OCI-LY7 (cell line): ENCODE measurements at regions not wholly inside any gene's neighbourhood (a gene's known extent, or its start where the extent isn't known, plus 50 kb on each side); places are given as distances from the start of the nearest gene placed in this dataset.

Source experiments
- BruUV-seq: library from RNA; stranded (reverse); fragments of 400-500 nt; replicated peaks from 2 replicates; lab custom pipeline; 2021; lab: Mats Ljungman, UMichigan
- CTCF ChIA-PET: fragments of 300-600 bp; sonication (Branson Sonifier 250); formaldehyde crosslinking; loops from one replicate; lab custom pipeline; 2022; ENCODE audit warnings: antibody characterized with exemption; ENCODE audit not compliant: unreplicated experiment; lab: Charles Lee
- POLR2A ChIA-PET: fragments of 300-600 bp; sonication (Branson Sonifier 250); formaldehyde crosslinking; loops from one replicate; lab custom pipeline; 2022; ENCODE audit warnings: antibody characterized with exemption; lab: Charles Lee
- DNase-seq: peaks from one replicate; pipeline ENCODE4 v3.0.0-alpha.2; 2015; ENCODE audit warnings: low spot score
- H2AFZ ChIP-seq: fragments of 200-600 bp; sonication (generic), shearing (Covaris generic); 2 replicates; pipeline ENCODE4 v1.6.1; 2014; ENCODE audit warnings: mild to moderate bottlenecking, antibody characterized with exemption, low read length, moderate library complexity
- H3K27ac ChIP-seq: fragments of 200-600 bp; sonication (generic); 2 replicates; pipeline ENCODE4 v1.5.1; 2014; ENCODE audit warnings: mixed run types, low read depth, mild to moderate bottlenecking, moderate library complexity, low read length, inconsistent platforms; ENCODE audit not compliant: poor library complexity, severe bottlenecking
- H3K36me3 ChIP-seq: fragments of 200-600 bp; sonication (generic); 2 replicates; pipeline ENCODE4 v1.6.1; 2014; ENCODE audit warnings: mild to moderate bottlenecking, antibody characterized with exemption, low read length, moderate library complexity, mixed read lengths; ENCODE audit not compliant: insufficient read depth
- H3K4me1 ChIP-seq: fragments of 200-600 bp; sonication (generic); 2 replicates; pipeline ENCODE4 v1.5.1; 2014; ENCODE audit warnings: mild to moderate bottlenecking, low read length; ENCODE audit not compliant: insufficient read depth, poor library complexity, severe bottlenecking
- H3K4me2 ChIP-seq: fragments of 200-600 bp; sonication (generic); 2 replicates; pipeline ENCODE4 v1.6.1; 2014; ENCODE audit warnings: mild to moderate bottlenecking, low read length
- H3K4me3 ChIP-seq: fragments of 200-600 bp; sonication (generic); 2 replicates; pipeline ENCODE4 v1.5.1; 2014; ENCODE audit warnings: mild to moderate bottlenecking, low read depth, low read length; ENCODE audit not compliant: poor library complexity, severe bottlenecking
- H3K79me2 ChIP-seq: fragments of 200-600 bp; sonication (generic); 2 replicates; pipeline ENCODE4 v1.6.1; 2016; ENCODE audit warnings: low read depth, mild to moderate bottlenecking, low read length, moderate library complexity, mixed read lengths; ENCODE audit not compliant: insufficient read depth
- H3K9me2 ChIP-seq: fragments of 200-600 bp; sonication (generic); 2 replicates; pipeline ENCODE4 v1.6.1; 2016; ENCODE audit warnings: mild to moderate bottlenecking, low read length, mixed read lengths; ENCODE audit not compliant: insufficient read depth
- H3K9me3 ChIP-seq: fragments of 200-600 bp; sonication (generic); 2 replicates; pipeline ENCODE4 v1.6.1; 2014; ENCODE audit warnings: mild to moderate bottlenecking, mixed run types, low read length, mixed read lengths
- H4K20me1 ChIP-seq: fragments of 200-600 bp; sonication (generic); 2 replicates; pipeline ENCODE4 v1.6.1; 2014; ENCODE audit warnings: mild to moderate bottlenecking, antibody characterized with exemption, low read length, moderate library complexity, mixed read lengths; ENCODE audit not compliant: insufficient read depth
- EZH2phosphoT487 ChIP-seq: fragments of 200-600 bp; sonication (generic); IDR thresholded peaks from 2 replicates; pipeline ENCODE4 v1.6.1; 2018; ENCODE audit warnings: low read depth, borderline replicate concordance, mild to moderate bottlenecking, mixed run types, antibody characterized with exemption, low read length, moderate library complexity, mixed read lengths
- intact Hi-C: fragments of 100-400 bp; cut with micrococcal nuclease; formaldehyde crosslinking; loops from one replicate; pipeline ENCODE4 v1.10.0; 2022; ENCODE audit not compliant: unreplicated experiment
- TF ChIP-seq, protein P1 (sequence below): fragments of 200-600 bp; sonication (generic); conservative IDR thresholded peaks from 2 replicates; pipeline ENCODE4 v1.5.1; 2014; ENCODE audit warnings: mild to moderate bottlenecking, antibody characterized with exemption, low read length, moderate library complexity, mixed read lengths

GRCh38 chr7:83280671-83281070 lies 118.0 kb upstream of the PCLO start:
- DNase-seq: no peak
- Histone ChIP-seq H2AFZ (no peak overlapping the region), H4K20me1 (no peaks in the 10 kb centered on the region), H3K36me3 (no peaks in the 10 kb centered on the region), H3K9me2 (no peaks in the 10 kb centered on the region), H3K27ac (no peak overlapping the region), H3K4me1 (no peaks in the 10 kb centered on the region), H3K79me2 (no peaks in the 10 kb centered on the region), H3K4me2 (no peak overlapping the region), H3K4me3 (no peak overlapping the region), H3K9me3 (no peaks in the 10 kb centered on the region)
- ChIA-PET CTCF (no interaction called here), POLR2A (interaction anchor here (0.6 kb wide), 1 partner anchor 164 kb away, joined by 3 read pairs; no protein-coding TSS in a partner anchor)
- intact Hi-C loops: no loop called here
- BruUV-seq: no TSS peak
- TF ChIP-seq, protein P1, sequence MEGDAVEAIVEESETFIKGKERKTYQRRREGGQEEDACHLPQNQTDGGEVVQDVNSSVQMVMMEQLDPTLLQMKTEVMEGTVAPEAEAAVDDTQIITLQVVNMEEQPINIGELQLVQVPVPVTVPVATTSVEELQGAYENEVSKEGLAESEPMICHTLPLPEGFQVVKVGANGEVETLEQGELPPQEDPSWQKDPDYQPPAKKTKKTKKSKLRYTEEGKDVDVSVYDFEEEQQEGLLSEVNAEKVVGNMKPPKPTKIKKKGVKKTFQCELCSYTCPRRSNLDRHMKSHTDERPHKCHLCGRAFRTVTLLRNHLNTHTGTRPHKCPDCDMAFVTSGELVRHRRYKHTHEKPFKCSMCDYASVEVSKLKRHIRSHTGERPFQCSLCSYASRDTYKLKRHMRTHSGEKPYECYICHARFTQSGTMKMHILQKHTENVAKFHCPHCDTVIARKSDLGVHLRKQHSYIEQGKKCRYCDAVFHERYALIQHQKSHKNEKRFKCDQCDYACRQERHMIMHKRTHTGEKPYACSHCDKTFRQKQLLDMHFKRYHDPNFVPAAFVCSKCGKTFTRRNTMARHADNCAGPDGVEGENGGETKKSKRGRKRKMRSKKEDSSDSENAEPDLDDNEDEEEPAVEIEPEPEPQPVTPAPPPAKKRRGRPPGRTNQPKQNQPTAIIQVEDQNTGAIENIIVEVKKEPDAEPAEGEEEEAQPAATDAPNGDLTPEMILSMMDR: no peak
- TF ChIP-seq EZH2phosphoT487: no peak

DNA sequence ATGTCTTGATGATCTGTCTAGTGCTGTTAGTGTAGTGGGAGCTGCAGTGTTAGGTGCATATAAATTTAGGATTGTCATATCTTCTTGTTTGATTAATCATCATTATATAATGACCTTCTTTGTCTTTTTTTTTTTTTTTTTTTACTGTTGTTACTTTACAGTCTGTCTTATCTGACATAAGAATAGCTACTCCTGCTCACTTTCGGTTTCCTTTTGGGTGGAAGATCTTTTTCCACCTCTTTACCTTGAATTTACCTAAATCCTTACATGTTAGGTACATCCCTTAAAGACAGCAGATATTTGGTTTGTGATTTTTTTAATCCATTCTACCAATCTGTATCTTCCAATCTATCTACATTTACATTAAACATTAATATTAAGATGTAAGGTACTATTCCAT lies 113.6 kb upstream of the PCLO start:
- no peaks in the 10 kb centered on the region for H3K36me3 ChIP-seq
- no peak for DNase-seq
- CTCF ChIA-PET: no interaction called here

GRCh38 chr7:83273699-83274098 lies 111.0 kb upstream of the PCLO start:
- H2AFZ ChIP-seq: no peak overlapping the region
- no TSS peak for BruUV-seq
- intact Hi-C loops: loop anchor here (5.0 kb wide), 1 partner anchor 461 kb away; no protein-coding TSS in a partner anchor
- no peak overlapping the region for H3K27ac ChIP-seq
- DNase-seq: no peak
- no peaks in the 10 kb centered on the region for H3K36me3 ChIP-seq
- no peaks in the 10 kb centered on the region for H3K9me3 ChIP-seq
- H3K4me2 ChIP-seq: no peak overlapping the region
- no peak overlapping the region for H3K4me3 ChIP-seq
- no peaks in the 10 kb centered on the region for H3K4me1 ChIP-seq
- TF ChIP-seq, protein P1: no peak
- no peak for TF ChIP-seq EZH2phosphoT487
- CTCF ChIA-PET: no interaction called here
- no peaks in the 10 kb centered on the region for H3K79me2 ChIP-seq
- no peaks in the 10 kb centered on the region for H3K9me2 ChIP-seq
- no peaks in the 10 kb centered on the region for H4K20me1 ChIP-seq
- POLR2A ChIA-PET: no interaction called here

More for the DNA sequence above, 113.6 kb upstream of the PCLO start:
- intact Hi-C loops: no loop called here
- no peak overlapping the region for H3K27ac ChIP-seq
- no TSS peak for BruUV-seq
- POLR2A ChIA-PET: interaction anchor here (0.6 to 1.0 kb wide), 4 partner anchors 10 to 462 kb away, joined by 3 to 4 read pairs (median 3); no protein-coding TSS in a partner anchor
- H3K4me1 ChIP-seq: no peaks in the 10 kb centered on the region
- TF ChIP-seq, protein P1: no peak
- no peak for TF ChIP-seq EZH2phosphoT487
- H2AFZ ChIP-seq: no peak overlapping the region
- H3K9me2 ChIP-seq: no peaks in the 10 kb centered on the region
- no peak overlapping the region for H3K4me3 ChIP-seq
- no peak overlapping the region for H3K4me2 ChIP-seq
- no peaks in the 10 kb centered on the region for H4K20me1 ChIP-seq
- no peaks in the 10 kb centered on the region for H3K79me2 ChIP-seq
- no peaks in the 10 kb centered on the region for H3K9me3 ChIP-seq
